Heart right ventricle (tissue), 16 donors: ENCODE measurements at regions not wholly inside any gene's neighbourhood (a gene's known extent, or its start where the extent isn't known, plus 50 kb on each side); places are given as distances from the start of the nearest gene placed in this dataset.

ENCODE experiments used
- ATAC-seq, 8 donors: fragments of 200-7000 bp; cut with Tn5 transposase; one replicate each; pipeline ENCODE4 v1.9.1; 2020; ENCODE audit warnings: mild to moderate bottlenecking in 8 of 8, moderate library complexity in 8 of 8, moderate number of reproducible peaks in 1 of 8
- DNase-seq, 2 donors: peaks; one replicate each; pipeline ENCODE4 v3.0.0-alpha.2; 2020
- H3K27ac ChIP-seq, 10 donors: fragments of 200-600 bp; sonication (generic) in 2 of 10; one replicate each; pipeline versions ENCODE4 v1.5.0 to v1.8.0; 2020 to 2022; ENCODE audit warnings: mild to moderate bottlenecking in 3 of 10
- H3K27me3 ChIP-seq, 7 donors: fragments of 200-600 bp; one replicate each; pipeline ENCODE4 v1.8.0; 2021 to 2022; ENCODE audit warnings: mild to moderate bottlenecking in 2 of 7
- H3K36me3 ChIP-seq, 9 donors: fragments of 200-600 bp; sonication (generic) in 1 of 9; one replicate each; pipeline versions ENCODE4 v1.5.0 to v1.8.0; 2020 to 2022; ENCODE audit warnings: mild to moderate bottlenecking in 2 of 9
- H3K4me1 ChIP-seq, 9 donors: fragments of 200-600 bp; sonication (generic) in 1 of 9; one replicate each; pipeline versions ENCODE4 v1.5.0 to v1.8.0; 2020 to 2022; ENCODE audit warnings: mild to moderate bottlenecking in 4 of 9
- H3K4me3 ChIP-seq, 10 donors: fragments of 200-600 bp; sonication (generic) in 2 of 10; one replicate each; pipeline versions ENCODE4 v1.5.0 to v1.8.0; 2020 to 2022; ENCODE audit warnings: mild to moderate bottlenecking in 7 of 10, moderate library complexity in 2 of 10
- H3K9me3 ChIP-seq, 11 donors: fragments of 200-600 bp in 10 of 11; sonication (generic) in 2 of 11; one replicate each; pipeline versions ENCODE4 v1.5.0 to v1.8.0; 2013 to 2022; ENCODE audit warnings: mild to moderate bottlenecking in 2 of 11, control low read depth in 1 of 11, moderate library complexity in 1 of 11
- WGBS, 2 donors: extraction: QIAGEN DNeasy Blood & Tissue Kit; methylation state at CpG; one replicate each; pipeline ENCODE4 v1.1.7; 2013; ENCODE audit warnings: inconsistent platforms in 1 of 2; 5-methylcytosine and 5-hydroxymethylcytosine counted together
- intact Hi-C, 10 donors: fragments of 100-400 bp; cut with DNase I; formaldehyde crosslinking; loops; one replicate each; pipeline versions ENCODE4 v1.11.1 to v1.14.2; 2022
- TF ChIP-seq, protein P1 (sequence below), 9 donors: fragments of 200-600 bp; sonication (generic) in 2 of 9; IDR thresholded peaks; one replicate each; pipeline versions ENCODE4 v1.5.0 to v1.8.0; 2021 to 2022; ENCODE audit warnings: antibody characterized with exemption in 9 of 9, mild to moderate bottlenecking in 5 of 9, moderate library complexity in 1 of 9
- donor health status: Arrhythmogenic right ventricular cardiomyopathy.
- donor health status: ischemic (EF 13 %, LVEDD 7.1; RV severe dilation, severe dysfunction).
- donor health status: healthy with polysubstance abuse.
- donor health status: DM: no; HTN: yes; CAD: no.
- donor health status: DM: no; HTN: no; CAD: no.
- donor health status: ischemic (EF 25% LVEDD 6.9; RV normal size, moderate dysfunction).
- donor health status: ischemic (EF 25% LVEDD 5.7; RV mildly dilated, moderate dysfunction).
- donor health status: healthy.
- donor health status: DM: yes; HTN: yes; CAD: no.
- donor health status: Ischemic cardiomyopathy.
- donor health status: ischemic (EF 35%, LVEDD 5.7; RV mildly dilated, moderate dysfunction).
- donor health status: nonischemic (EF 11% LVEDD 7.7; RV severe dilation, severe dysfunction).
- donor health status: DM: yes; HTN: yes; CAD: no.
- donor health status: PGD.
- donor health status: ischemic (EF 29% LVEDD 5.4; RV normal size, mild dysfunction).
- donor health status: nonischemic (EF 23%, LVEDD 6.1; RV moderate dilation, normal function).

DNA sequence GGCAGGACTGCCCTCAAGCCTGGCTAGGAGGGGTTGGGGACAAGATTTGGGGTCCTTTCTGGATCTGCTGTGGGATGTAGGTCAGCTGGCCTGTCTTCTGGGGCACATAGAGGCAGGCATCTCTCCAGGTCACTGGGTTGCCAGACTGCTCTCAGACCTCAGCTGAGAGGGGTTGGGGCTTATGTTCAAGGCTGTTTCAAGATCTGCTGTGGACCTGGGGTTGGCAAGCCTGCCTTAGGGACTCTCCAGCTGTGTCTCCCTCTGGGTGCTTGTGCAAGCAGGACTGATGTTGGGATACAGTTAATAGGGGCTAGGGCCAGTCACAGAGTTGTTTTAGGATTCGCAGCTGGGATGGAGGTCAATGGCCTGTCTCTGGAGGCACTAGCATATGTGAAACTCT is 363.0 kb upstream of the ST6GAL2 start:
- Histone ChIP-seq H3K4me3 (no peak overlapping the region), H3K27ac (no peak overlapping the region), H3K36me3 (no peaks in the 10 kb centered on the region), H3K9me3 (peaks cover 0 to 16% (median 5%) of the 10 kb centered on the region in 11 donors), H3K27me3 (no peaks in the 10 kb centered on the region), H3K4me1 (no peaks in the 10 kb centered on the region)
- TF ChIP-seq, protein P1, sequence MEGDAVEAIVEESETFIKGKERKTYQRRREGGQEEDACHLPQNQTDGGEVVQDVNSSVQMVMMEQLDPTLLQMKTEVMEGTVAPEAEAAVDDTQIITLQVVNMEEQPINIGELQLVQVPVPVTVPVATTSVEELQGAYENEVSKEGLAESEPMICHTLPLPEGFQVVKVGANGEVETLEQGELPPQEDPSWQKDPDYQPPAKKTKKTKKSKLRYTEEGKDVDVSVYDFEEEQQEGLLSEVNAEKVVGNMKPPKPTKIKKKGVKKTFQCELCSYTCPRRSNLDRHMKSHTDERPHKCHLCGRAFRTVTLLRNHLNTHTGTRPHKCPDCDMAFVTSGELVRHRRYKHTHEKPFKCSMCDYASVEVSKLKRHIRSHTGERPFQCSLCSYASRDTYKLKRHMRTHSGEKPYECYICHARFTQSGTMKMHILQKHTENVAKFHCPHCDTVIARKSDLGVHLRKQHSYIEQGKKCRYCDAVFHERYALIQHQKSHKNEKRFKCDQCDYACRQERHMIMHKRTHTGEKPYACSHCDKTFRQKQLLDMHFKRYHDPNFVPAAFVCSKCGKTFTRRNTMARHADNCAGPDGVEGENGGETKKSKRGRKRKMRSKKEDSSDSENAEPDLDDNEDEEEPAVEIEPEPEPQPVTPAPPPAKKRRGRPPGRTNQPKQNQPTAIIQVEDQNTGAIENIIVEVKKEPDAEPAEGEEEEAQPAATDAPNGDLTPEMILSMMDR (IDR thresholded peaks at IDR 0.05) = no peak
- 90 to 92% methylated on average over 1 of the region's 1 CpG for WGBS, 2 donors
- DNase-seq (no peak), ATAC-seq (no peak)
- intact Hi-C loops = no loop called here

DNA sequence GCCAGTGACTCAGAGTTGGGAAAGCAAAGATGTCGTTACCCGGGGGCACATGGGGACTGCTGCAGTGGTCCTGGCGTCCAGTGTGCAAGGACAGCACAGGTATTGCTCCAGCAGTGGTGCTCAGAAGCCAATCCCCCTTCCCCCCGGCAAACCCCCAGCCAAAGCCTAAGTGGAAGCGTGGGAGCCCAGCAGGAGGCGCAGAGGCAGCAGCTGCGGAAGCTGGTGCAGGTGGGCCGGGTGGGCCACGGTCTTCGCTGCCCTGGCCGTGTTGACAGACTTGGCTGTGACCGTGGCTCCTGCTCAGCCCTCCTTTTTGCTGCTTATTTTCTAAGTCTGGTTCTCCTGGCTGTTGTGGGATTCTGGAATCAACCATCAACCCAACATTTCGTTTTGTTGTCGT is 369.8 kb upstream of the ST6GAL2 start:
- H3K9me3 ChIP-seq = peaks cover 0 to 16% (median 5%) of the 10 kb centered on the region in 11 donors
- H3K27me3 ChIP-seq = no peaks in the 10 kb centered on the region
- ATAC-seq (no peak), DNase-seq (no peak)
- no peak overlapping the region for H3K4me3 ChIP-seq
- H3K27ac ChIP-seq = no peak overlapping the region
- intact Hi-C loops = loop anchor here in 1 of 10 donors (5.0 kb wide), 1 partner anchor 52 kb away; no protein-coding TSS in a partner anchor
- WGBS, 2 donors = 88 to 90% methylated on average over 14 of the region's 14 CpGs
- H3K4me1 ChIP-seq = no peaks in the 10 kb centered on the region
- TF ChIP-seq, protein P1 (IDR thresholded peaks at IDR 0.05) = no peak
- H3K36me3 ChIP-seq = no peaks in the 10 kb centered on the region

DNA sequence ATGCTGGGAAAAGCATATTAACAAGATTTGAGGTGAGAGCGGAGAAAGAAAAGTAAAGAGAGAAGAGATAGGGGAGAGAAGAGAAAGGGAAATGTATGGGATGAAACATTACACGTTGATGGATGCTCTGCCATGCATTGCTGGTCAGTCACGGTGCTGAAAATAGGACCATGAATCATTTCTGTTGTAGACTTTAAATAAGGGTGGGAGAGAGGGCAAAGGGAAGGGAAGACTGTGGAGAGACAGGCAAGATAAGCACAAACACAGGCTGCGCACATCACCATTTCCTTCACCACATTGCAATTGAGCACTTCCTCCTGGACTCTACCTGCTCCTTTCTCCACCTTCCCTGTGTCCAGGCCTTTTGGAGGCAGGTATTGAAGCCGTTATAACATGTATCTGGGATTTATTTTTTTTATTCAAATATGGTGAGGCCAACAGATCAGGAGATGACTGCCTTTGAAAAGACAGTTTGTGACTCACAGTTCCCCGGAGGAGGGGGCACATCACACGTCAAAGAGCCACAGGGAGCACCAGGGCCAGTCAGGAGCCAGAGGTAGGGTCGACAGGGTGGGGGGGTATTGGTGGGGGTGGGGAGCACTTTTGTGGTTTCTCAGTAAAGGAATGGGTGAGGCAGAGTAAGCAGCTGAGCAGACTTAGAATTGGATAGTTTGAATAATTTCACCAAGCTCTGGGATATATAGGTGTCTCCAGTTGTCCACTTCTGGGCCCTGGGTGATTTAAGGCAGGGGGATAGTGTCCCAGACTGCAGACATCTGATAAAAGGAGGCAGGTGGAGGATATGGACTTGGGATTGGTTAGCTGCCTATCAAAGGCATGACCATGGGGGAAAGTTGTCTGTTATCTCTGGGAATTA is 372.8 kb upstream of the ST6GAL2 start:
- no peaks in the 10 kb centered on the region for H3K27me3 ChIP-seq
- 47 to 56% methylated on average over 8 of the region's 8 CpGs for WGBS, 2 donors
- intact Hi-C loops = loop anchor here in 1 of 10 donors (5.0 kb wide), 1 partner anchor 49 kb away; no protein-coding TSS in a partner anchor
- TF ChIP-seq, protein P1 (IDR thresholded peaks at IDR 0.05) = no peak
- no peaks in the 10 kb centered on the region for H3K9me3 ChIP-seq
- H3K4me1 ChIP-seq = no peaks in the 10 kb centered on the region
- DNase-seq (no peak), ATAC-seq (no peak)
- no peak overlapping the region for H3K27ac ChIP-seq
- H3K4me3 ChIP-seq = no peak overlapping the region
- H3K36me3 ChIP-seq = no peaks in the 10 kb centered on the region

DNA sequence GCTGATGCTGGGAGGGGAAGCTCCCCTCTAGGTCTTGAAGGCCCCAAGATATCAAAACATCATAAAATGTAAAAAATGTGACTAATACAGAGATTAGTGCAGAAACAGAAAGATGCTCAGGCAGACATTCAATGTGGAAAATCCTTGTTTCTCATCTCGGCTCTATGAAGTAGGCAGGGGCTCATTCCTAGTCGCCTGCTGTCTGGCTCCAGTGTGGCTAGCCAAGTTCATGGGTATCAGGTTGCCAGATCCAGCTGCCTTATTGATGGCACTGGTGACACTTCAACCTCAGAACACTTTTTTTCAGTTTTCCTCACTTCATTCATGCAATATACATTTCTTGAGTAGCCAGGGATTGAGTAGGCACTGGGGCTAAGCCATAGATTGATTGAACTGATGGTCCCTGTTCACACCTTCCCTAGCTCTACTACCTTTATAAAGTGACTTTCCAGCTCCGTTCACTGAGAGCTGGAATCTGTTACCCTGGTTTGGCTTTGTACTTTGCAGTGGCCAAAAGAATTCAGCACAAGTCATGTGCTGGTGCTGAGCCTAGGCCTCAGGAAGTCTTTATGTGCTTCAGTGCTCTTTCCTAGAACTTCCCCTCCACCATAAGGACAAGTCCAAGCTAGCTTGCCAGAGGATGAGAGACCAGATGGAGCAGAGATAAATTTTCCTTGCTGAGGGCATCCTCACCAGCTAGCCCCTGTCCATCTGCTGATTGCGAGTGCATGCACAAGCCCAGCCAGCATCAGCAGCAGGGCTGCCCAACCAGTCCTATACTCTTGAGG is 373.6 kb upstream of the ST6GAL2 start:
- H3K9me3 ChIP-seq = no peaks in the 10 kb centered on the region
- no peaks in the 10 kb centered on the region for H3K27me3 ChIP-seq
- DNase-seq (no peak), ATAC-seq (no peak)
- no peak overlapping the region for H3K27ac ChIP-seq
- no peak overlapping the region for H3K4me3 ChIP-seq
- intact Hi-C loops = loop anchor here in 1 of 10 donors (5.0 kb wide), 1 partner anchor 48 kb away; no protein-coding TSS in a partner anchor
- no peaks in the 10 kb centered on the region for H3K4me1 ChIP-seq
- TF ChIP-seq, protein P1 (IDR thresholded peaks at IDR 0.05) = no peak
- no peaks in the 10 kb centered on the region for H3K36me3 ChIP-seq
- 79 to 82% methylated on average over 4 of the region's 4 CpGs for WGBS, 2 donors
